ENCODE measurements at regions not wholly inside any gene's neighbourhood (a gene's known extent, or its start where the extent isn't known, plus 50 kb on each side); places are given as distances from the start of the nearest gene placed in this dataset.

GRCh38 chr9:694092-694402 lies 147.4 kb upstream of the DMRT1 start:
- H3K27ac ChIP-seq (ENCODE audit: insufficient read depth, low read length, poor library complexity, severe bottlenecking): no peak overlapping the region
- H3K36me3 ChIP-seq (ENCODE audit: control insufficient read depth, insufficient read depth, low read length): no peaks in the 10 kb centered on the region
- no peak for DNase-seq
- no peaks in the 10 kb centered on the region for H3K27me3 ChIP-seq (replicated peaks; ENCODE audit: control insufficient read depth, insufficient read depth, low read length, poor library complexity, severe bottlenecking)
- no peaks in the 10 kb centered on the region for H3K9me3 ChIP-seq (ENCODE audit: control insufficient read depth, low read length)
- H3K4me3 ChIP-seq (ENCODE audit: insufficient read depth, low read depth, low read length, poor library complexity, severe bottlenecking): no peak overlapping the region
- H3K4me1 ChIP-seq (ENCODE audit: control insufficient read depth, insufficient read depth, low read length, poor library complexity, severe bottlenecking): no peaks in the 10 kb centered on the region

GRCh38 chr9:694403-695154 lies 146.9 kb upstream of the DMRT1 start:
- no peaks in the 10 kb centered on the region for H3K27me3 ChIP-seq (replicated peaks; ENCODE audit: control insufficient read depth, insufficient read depth, low read length, poor library complexity, severe bottlenecking)
- H3K4me1 ChIP-seq (ENCODE audit: control insufficient read depth, insufficient read depth, low read length, poor library complexity, severe bottlenecking): no peaks in the 10 kb centered on the region
- H3K36me3 ChIP-seq (ENCODE audit: control insufficient read depth, insufficient read depth, low read length): no peaks in the 10 kb centered on the region
- no peak for DNase-seq
- H3K4me3 ChIP-seq (ENCODE audit: insufficient read depth, low read depth, low read length, poor library complexity, severe bottlenecking): no peak overlapping the region
- H3K9me3 ChIP-seq (ENCODE audit: control insufficient read depth, low read length): no peaks in the 10 kb centered on the region
- H3K27ac ChIP-seq (ENCODE audit: insufficient read depth, low read length, poor library complexity, severe bottlenecking): no peak overlapping the region

- Histone ChIP-seq H3K27me3 (replicated peaks; ENCODE audit: control insufficient read depth, insufficient read depth, low read length, poor library complexity, severe bottlenecking) (no peaks in the 10 kb centered on the region), H3K36me3 (ENCODE audit: control insufficient read depth, insufficient read depth, low read length) (no peaks in the 10 kb centered on the region), H3K4me1 (ENCODE audit: control insufficient read depth, insufficient read depth, low read length, poor library complexity, severe bottlenecking) (no peaks in the 10 kb centered on the region), H3K4me3 (ENCODE audit: insufficient read depth, low read depth, low read length, poor library complexity, severe bottlenecking) (no peak overlapping the region), H3K9me3 (ENCODE audit: control insufficient read depth, low read length) (no peaks in the 10 kb centered on the region), H3K27ac (ENCODE audit: insufficient read depth, low read length, poor library complexity, severe bottlenecking) (no peak overlapping the region)
- no peak for DNase-seq
These were observed 146.2 kb upstream of the DMRT1 start for GRCh38 chr9:695252-695651.

GRCh38 chr9:696332-697323 lies 144.9 kb upstream of the DMRT1 start:
- no peak overlapping the region for H3K4me3 ChIP-seq (ENCODE audit: insufficient read depth, low read depth, low read length, poor library complexity, severe bottlenecking)
- no peaks in the 10 kb centered on the region for H3K27me3 ChIP-seq (replicated peaks; ENCODE audit: control insufficient read depth, insufficient read depth, low read length, poor library complexity, severe bottlenecking)
- H3K4me1 ChIP-seq (ENCODE audit: control insufficient read depth, insufficient read depth, low read length, poor library complexity, severe bottlenecking): no peaks in the 10 kb centered on the region
- no peak overlapping the region for H3K27ac ChIP-seq (ENCODE audit: insufficient read depth, low read length, poor library complexity, severe bottlenecking)
- DNase-seq: no peak
- no peaks in the 10 kb centered on the region for H3K9me3 ChIP-seq (ENCODE audit: control insufficient read depth, low read length)
- no peaks in the 10 kb centered on the region for H3K36me3 ChIP-seq (ENCODE audit: control insufficient read depth, insufficient read depth, low read length)

GRCh38 chr9:698276-698675 lies 143.2 kb upstream of the DMRT1 start:
- DNase-seq: no peak
- no peaks in the 10 kb centered on the region for H3K36me3 ChIP-seq (ENCODE audit: control insufficient read depth, insufficient read depth, low read length)
- H3K4me3 ChIP-seq (ENCODE audit: insufficient read depth, low read depth, low read length, poor library complexity, severe bottlenecking): no peak overlapping the region
- H3K27ac ChIP-seq (ENCODE audit: insufficient read depth, low read length, poor library complexity, severe bottlenecking): no peak overlapping the region
- H3K9me3 ChIP-seq (ENCODE audit: control insufficient read depth, low read length): no peaks in the 10 kb centered on the region
- H3K4me1 ChIP-seq (ENCODE audit: control insufficient read depth, insufficient read depth, low read length, poor library complexity, severe bottlenecking): no peaks in the 10 kb centered on the region
- no peaks in the 10 kb centered on the region for H3K27me3 ChIP-seq (replicated peaks; ENCODE audit: control insufficient read depth, insufficient read depth, low read length, poor library complexity, severe bottlenecking)

- H3K4me3 ChIP-seq (ENCODE audit: insufficient read depth, low read depth, low read length, poor library complexity, severe bottlenecking): no peak overlapping the region
- H3K4me1 ChIP-seq (ENCODE audit: control insufficient read depth, insufficient read depth, low read length, poor library complexity, severe bottlenecking): no peaks in the 10 kb centered on the region
- no peaks in the 10 kb centered on the region for H3K27me3 ChIP-seq (replicated peaks; ENCODE audit: control insufficient read depth, insufficient read depth, low read length, poor library complexity, severe bottlenecking)
- no peak overlapping the region for H3K27ac ChIP-seq (ENCODE audit: insufficient read depth, low read length, poor library complexity, severe bottlenecking)
- no peak for DNase-seq
- H3K9me3 ChIP-seq (ENCODE audit: control insufficient read depth, low read length): no peaks in the 10 kb centered on the region
- no peaks in the 10 kb centered on the region for H3K36me3 ChIP-seq (ENCODE audit: control insufficient read depth, insufficient read depth, low read length)
These were observed 142.5 kb upstream of the DMRT1 start for GRCh38 chr9:698954-699353.

- Histone ChIP-seq H3K27ac (ENCODE audit: insufficient read depth, low read length, poor library complexity, severe bottlenecking) (no peak overlapping the region), H3K4me3 (ENCODE audit: insufficient read depth, low read depth, low read length, poor library complexity, severe bottlenecking) (no peak overlapping the region), H3K9me3 (ENCODE audit: control insufficient read depth, low read length) (no peaks in the 10 kb centered on the region), H3K27me3 (replicated peaks; ENCODE audit: control insufficient read depth, insufficient read depth, low read length, poor library complexity, severe bottlenecking) (no peaks in the 10 kb centered on the region), H3K36me3 (ENCODE audit: control insufficient read depth, insufficient read depth, low read length) (no peaks in the 10 kb centered on the region), H3K4me1 (ENCODE audit: control insufficient read depth, insufficient read depth, low read length, poor library complexity, severe bottlenecking) (no peaks in the 10 kb centered on the region)
- DNase-seq: no peak
These were observed 142.1 kb upstream of the DMRT1 start for GRCh38 chr9:699396-699795.

- H3K4me3 ChIP-seq (ENCODE audit: insufficient read depth, low read depth, low read length, poor library complexity, severe bottlenecking): no peak overlapping the region
- H3K36me3 ChIP-seq (ENCODE audit: control insufficient read depth, insufficient read depth, low read length): no peaks in the 10 kb centered on the region
- no peaks in the 10 kb centered on the region for H3K4me1 ChIP-seq (ENCODE audit: control insufficient read depth, insufficient read depth, low read length, poor library complexity, severe bottlenecking)
- H3K9me3 ChIP-seq (ENCODE audit: control insufficient read depth, low read length): no peaks in the 10 kb centered on the region
- H3K27ac ChIP-seq (ENCODE audit: insufficient read depth, low read length, poor library complexity, severe bottlenecking): no peak overlapping the region
- no peak for DNase-seq
- no peaks in the 10 kb centered on the region for H3K27me3 ChIP-seq (replicated peaks; ENCODE audit: control insufficient read depth, insufficient read depth, low read length, poor library complexity, severe bottlenecking)
These were observed 140.9 kb upstream of the DMRT1 start for GRCh38 chr9:700365-701282.

GRCh38 chr9:703392-703791 lies 138.1 kb upstream of the DMRT1 start:
- no peak for DNase-seq
- no peaks in the 10 kb centered on the region for H3K27me3 ChIP-seq (replicated peaks; ENCODE audit: control insufficient read depth, insufficient read depth, low read length, poor library complexity, severe bottlenecking)
- no peak overlapping the region for H3K4me3 ChIP-seq (ENCODE audit: insufficient read depth, low read depth, low read length, poor library complexity, severe bottlenecking)
- H3K4me1 ChIP-seq (ENCODE audit: control insufficient read depth, insufficient read depth, low read length, poor library complexity, severe bottlenecking): peaks cover 6% of the 10 kb centered on the region
- no peaks in the 10 kb centered on the region for H3K9me3 ChIP-seq (ENCODE audit: control insufficient read depth, low read length)
- no peak overlapping the region for H3K27ac ChIP-seq (ENCODE audit: insufficient read depth, low read length, poor library complexity, severe bottlenecking)
- H3K36me3 ChIP-seq (ENCODE audit: control insufficient read depth, insufficient read depth, low read length): no peaks in the 10 kb centered on the region
